IPS-NIHi7 (cell line): ENCODE measurements at regions not wholly inside any gene's neighbourhood (a gene's known extent, or its start where the extent isn't known, plus 50 kb on each side); places are given as distances from the start of the nearest gene placed in this dataset.

Experiments used
- DNase-seq: peaks from one replicate; pipeline ENCODE4 v3.0.0; 2012; ENCODE audit warnings: mixed read lengths; ENCODE audit errors: extremely low spot score

DNA sequence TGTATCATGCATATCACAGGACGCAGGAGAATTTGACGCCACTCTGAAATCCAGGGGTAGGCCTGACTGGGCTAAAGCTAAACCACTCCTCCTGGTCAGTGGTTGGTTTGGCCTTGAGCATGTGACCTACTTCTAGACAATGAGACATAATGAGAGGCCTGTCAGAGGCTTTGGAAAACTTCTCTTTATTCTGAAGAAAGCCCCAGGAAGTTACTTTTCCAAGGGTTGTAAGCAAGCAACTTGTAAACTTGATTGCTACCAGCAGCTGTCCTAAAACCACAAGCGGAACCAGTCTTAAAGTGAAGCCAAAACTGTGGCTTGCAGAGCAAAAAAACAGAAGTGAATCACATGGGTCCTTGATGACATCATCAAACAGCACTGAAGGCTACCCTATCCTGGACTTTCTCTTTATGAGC is 138.2 kb upstream of the COX10 start:
- DNase-seq: no peak

DNA sequence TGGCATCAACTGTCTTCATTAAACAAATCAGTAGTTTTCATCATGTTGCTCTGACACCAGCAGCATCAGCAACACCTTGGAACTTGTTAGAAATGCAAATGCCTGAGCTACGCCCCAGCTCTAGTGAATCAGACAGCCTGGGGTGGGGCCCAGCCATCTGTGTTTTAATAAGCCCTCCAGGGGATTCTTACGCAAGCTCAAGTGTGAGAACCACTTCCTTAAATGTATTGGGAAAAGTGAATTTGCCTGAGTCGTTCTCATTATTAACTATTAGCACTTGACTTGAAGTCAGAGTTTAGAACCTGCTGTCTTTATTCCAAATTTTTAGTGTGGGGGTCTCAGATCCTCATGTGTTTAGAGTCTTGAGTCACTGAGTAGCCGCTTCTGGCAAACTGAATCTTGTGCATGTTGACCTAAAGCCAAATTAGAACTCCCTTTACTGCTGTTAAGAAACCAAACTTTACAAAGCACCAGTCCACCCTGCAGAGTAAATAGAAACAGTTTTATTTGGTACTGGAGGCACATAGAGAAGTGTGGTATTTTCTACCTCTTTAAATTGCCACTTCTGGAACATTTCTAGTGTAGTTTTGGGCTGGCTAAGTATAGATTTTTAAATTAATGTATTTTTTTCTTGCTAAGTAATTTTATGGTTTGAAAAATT is 137.4 kb upstream of the COX10 start:
- no peak for DNase-seq

DNA sequence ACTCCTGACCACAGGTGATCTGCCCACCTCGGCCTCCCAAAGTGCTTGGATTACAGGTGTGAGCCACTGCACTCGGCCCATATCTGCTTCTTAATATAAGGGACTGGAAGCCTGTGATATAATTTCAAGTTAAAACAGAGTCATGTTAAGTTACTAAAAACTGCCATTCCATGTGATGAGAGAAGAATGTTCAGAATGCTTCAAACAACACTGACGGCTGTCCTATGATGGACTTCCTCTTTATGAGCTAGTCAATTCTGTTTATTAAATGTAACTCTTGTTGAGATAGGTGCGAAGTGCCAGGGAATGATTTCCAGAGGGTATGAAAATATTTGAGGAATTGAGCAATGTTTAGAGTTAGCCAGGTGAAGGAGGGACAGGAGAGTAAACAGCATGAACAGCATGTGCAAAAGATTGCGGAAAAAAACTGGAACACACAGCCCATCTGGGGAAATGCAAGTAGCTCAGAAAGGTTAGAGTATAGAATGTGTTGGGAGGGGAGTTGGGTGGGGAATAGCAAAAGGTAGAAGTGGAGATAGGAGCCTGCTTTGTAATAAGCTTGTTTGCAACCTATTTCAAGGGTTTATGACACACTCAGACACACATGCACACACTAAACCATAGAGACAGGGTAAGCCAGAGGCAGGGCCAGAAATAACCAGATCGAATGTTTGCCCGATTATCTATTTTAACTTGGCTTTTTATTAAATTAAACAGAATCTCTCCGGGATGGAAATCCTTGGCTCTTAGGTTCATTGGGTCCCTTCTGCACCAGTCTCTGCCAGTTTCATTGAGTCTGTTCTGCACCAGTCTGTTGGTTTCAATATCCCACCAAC is 135.6 kb upstream of the COX10 start:
- DNase-seq: no peak

DNA sequence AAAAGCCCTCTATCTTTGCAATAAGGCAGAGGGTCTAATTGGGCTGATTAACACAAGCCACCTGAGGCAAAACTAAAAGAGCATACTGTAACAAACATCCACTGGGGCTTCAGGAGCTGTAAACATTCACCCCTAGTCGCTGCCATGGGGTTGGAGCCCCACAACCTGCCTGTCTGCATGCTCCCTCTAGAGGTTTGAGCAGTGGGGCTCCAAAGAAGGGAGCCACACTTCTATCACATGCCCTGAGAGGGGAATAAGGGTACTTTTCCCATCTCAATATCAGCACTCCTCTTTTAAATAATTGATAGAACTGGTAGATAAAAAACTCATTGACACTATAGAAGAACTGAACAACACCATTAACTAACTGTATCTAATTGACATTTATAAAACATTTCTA is 130.1 kb upstream of the COX10 start:
- DNase-seq: no peak

DNA sequence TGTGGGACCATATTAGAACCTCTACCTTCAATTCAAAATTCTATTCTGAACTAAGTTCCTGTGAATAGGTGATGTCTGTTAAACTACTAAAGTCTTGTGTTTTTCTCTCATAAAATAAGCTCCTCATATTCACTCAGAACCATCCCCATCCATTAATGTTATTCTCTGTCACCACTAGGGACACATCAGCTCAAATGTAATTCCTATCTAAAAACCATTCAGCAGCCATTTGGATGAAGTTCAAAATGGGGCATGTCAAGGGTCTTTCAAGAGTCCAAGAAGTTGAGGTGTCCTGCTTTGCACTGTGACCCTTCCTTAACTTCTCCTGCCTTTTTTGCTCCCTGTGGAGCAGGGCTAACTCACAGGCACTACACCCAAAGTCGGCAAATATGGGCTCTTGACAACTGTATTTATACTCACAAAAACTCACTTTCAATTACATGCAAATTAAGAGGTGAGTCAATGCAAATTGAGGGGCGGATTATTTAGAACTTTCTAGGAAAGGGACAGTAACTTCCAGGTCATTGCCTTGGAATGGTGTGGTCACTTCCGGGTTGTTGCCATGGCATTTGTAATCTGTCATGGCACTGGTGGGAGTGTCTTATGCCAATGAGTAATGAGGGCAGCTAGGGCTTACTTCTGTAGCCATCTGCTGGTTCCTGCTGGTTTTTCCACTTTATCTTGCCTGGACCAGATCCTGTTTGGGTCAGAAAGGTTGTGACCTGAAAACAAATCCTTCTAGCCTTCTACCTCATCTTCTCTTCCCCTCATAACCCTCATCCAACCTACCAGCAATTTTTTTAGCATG is 128.2 kb upstream of the COX10 start:
- DNase-seq: no peak

DNA sequence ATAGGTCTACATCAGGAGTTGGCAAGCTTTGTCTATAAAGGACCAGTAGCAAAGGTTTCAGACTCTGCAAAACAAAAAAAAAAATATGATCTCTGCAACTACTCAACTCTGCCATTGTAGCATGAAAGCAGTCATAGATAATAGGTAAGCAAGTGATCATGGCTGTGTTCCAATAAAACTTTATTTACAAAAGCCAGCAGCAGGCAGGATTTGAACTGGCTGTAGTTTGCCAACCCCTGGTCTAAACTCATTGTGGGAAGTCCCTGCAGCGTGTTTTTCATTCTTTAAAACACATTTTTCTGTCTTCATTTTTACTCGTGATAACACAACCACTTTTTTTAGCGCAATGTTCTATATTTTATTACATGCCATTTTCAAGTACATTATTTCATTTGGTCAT is 127.5 kb upstream of the COX10 start:
- DNase-seq: no peak

DNA sequence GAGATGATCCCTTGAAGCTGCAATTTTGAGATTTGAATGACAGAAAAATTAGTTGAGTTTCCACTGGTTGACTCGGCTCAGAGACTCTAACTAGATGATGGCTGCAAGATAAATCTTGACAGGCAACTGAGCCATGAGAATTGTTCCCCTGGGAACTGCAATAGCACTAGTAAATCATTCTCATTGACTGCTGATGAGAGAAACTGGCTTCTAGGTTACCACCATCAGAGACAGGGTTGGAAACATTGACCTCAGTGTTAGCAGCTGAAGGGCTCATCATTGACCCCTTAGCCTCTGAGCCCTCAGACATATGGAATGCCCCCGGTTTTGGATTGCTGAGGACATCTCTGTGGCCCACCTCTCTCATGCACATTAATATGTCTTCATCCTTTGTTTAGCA is 125.4 kb upstream of the COX10 start:
- DNase-seq: no peak

DNA sequence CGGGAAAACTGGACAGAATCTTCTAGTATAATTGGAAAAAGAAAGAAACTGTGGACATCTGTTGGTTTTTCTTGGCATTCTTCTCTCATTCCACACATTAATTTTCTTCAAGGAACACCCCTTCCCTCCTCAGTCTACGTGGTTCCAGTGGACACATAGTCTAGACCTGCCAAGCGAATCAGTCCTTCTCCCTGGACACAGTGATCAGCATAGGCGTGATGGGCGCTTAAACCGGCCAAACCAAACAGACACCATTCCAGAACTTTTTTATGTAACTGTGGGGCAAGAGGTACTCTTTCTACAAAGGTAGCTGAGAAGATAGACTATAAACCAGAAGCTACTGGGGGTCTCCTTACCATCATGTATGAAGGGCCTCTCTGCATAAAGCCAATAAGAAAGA is 121.8 kb upstream of the COX10 start:
- no peak for DNase-seq

DNA sequence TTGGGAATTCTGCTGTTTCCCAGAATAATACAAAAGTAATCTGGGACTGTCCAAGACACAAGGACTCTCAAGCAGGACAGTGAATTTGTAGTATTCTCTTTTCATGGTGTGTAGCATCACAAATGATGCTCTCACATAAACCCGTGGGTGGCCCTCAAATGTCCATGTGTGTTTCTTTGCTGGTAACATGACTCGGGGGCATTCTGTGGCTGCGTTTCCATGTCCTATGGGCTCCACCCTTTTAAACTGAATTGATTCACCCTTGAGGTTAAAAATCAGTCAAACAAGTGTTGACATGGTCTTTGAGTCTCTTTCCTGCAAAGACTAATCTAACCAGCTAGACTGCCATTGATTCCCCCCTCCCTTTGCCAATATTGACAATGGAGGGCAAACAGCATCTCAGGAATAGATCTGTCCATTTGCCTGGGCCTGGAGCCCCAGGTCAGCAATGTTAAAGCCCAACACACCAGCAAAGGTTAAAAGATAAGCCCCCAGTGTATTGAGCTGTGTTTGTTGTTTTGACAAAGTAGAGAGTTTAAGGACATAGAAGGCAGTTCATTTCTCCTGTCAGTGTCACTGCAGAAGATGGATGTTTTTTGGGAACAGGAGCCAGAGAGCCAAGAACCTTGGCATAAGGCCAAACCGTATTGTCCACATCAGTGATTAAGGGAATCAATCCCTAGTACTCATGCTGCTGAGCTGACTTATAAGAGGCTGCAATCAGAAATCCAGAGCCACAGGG is 117.1 kb upstream of the COX10 start:
- no peak for DNase-seq

DNA sequence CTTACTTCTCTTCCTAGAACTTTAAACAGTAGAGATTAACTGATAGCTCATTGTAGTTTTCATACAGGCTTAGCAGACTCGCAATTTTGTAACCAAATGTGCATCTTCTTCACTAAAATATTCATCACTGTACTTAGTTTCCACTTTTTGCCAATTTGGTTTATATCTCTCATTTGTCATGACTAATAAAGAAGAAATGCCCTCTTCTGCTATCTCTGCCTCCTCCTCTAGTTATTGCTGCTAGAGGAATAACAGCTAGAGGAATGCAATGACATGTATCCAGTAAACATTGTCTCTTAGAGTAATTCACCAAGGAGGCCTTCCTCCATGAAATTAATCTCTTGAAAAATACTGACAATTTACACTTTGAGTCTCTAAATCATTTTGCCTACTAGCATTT is 115.5 kb upstream of the COX10 start:
- no peak for DNase-seq

DNA sequence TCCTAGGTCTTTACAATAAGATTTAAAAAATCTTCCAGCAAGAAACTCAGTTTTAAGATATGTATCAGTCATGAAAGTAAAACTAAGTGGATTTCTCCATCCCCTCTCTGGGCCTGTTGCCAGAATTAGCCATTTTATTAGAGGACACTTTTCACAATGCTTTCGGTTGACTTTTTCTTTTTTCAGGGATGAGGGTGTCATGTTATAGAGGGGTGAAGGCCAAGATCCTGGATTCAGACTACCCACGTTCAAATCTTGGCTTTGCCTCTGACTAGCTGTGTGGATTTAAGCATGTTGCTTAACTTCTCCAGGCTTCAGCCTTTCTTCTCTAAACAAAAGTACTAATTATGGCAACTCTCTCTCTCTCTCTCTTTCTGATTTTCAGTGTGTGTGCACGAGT is 111.7 kb upstream of the COX10 start:
- no peak for DNase-seq

DNA sequence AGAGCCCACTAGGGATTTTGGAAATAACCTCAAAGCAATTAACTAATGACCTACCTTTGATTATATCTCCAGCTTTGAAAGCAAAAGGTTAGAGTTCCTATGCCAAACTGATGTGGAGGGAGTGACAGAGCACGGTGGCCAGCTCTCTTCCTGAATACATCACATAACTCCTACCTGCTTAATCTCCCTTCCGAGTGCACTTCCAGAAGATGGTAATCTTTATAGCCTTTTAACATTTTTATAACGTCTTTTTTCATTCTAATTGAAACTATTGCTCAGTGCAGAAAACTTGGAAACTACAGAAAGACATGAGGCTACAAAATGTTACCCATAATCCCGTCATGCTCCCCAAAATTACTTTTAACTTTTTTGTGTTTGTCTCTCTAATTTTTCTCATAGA is 110.5 kb upstream of the COX10 start:
- DNase-seq: no peak

DNA sequence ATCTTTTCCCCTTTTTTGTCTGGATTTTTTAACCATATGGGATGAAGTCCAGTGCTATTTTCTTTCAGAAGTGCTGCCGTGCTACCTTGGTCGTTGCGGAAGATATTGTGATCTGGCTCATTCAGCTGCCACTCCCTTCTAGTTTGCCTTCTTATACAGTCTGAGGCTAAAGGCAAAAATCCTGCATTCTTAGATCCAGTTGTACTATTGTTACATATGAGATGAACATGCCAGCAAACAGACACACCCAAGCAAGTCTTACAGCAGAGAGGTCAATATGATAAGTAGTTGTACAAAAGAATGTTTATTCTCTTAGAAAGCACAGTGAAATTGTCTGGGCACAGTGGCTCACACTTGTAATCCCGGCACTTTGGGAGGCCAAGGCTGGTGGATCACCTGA is 108.0 kb upstream of the COX10 start:
- DNase-seq: no peak

DNA sequence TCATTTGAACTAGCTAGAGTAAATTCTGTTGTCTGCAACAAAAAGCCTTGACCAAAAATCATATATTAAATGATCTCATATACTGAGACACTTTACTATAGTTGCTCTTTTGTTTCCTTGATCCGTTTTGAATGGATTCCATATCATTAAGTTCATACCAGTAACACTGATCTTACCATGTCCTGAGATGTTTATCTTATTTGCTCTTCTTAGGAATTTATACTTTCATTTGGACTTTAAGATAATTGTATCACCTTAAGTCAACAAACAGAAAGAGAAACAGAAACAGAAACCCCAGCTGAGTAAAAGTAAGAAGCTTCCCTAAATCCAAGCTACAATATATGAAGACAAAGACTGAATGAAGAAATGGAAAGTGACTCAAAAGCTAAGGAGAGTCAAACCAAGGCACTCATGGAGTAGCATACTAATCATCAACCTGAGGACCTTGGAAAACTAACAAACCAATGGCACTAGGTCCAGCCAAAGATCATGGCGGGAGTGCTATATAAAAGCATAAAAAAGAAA is 106.5 kb upstream of the COX10 start:
- no peak for DNase-seq

DNA sequence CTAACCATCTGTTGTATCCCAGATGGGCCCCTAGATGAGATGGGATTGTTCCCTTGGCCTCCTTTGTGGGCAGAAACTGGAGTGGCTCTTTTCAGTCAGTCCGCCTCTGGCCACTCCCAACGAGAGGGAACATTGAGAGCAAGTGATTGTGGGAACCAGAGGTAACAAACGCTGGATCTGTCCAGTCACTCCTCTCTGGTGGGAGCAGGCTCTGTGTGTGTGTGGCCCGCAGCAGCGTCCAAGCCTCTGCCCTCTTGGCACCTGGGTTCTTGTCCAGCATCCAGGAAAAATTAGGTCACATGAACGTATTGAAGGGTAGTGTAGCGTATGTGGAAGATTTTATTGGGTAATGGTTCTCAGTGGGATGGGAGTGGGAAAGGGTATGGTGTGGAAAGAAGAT is 101.9 kb upstream of the COX10 start:
- DNase-seq: no peak

DNA sequence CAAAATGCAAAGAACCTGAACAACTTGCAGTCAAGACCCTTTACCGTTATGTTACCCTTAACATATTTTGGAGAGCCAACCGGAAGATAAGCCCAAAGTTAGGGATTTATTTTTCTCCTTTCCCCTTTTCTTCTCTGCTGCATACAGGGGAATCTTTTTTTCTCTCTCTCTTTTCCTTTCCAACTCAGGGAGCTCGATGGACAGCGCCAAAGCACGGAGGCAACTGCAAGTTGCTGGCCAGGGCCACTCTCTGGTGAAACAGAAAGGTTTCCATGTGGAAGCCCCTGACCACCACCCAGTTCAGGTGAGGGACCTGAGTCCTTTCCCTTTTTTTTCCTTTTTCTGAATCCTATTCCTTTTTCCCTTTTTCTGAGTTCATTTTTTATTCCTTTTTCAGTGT is 98.8 kb upstream of the COX10 start:
- no peak for DNase-seq

DNA sequence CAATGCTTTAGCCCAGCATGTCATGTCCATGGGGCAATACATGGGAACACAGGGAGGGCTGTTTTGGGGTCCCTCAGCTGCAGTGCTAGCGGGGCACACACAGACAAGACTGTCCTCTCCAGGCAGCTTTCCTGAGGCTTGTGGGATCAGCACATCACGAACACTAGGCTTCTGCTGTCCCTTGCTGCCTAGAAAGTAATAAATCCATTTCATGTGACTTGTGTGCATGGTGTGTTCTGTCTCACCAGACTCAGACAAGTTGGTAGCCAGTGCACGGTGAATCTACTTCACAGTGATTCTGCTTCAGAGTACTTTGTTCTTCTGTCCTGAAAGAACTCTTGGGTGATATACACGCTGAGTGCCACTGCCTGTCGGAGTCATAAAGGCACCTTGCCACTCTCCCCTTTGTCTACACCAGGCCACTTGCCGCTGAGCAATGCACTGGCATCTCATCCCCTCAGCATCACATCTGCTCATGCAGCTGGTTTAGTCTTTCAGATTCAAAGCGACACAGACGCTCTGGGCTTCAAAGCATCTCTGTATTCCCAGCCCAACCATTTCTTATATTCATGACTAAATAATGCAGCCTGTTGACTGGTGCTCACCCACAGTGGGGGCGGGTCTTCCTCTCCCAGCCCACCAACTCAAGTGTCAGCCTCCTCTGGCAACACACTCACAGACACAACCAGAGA is 95.2 kb upstream of the COX10 start:
- no peak for DNase-seq

DNA sequence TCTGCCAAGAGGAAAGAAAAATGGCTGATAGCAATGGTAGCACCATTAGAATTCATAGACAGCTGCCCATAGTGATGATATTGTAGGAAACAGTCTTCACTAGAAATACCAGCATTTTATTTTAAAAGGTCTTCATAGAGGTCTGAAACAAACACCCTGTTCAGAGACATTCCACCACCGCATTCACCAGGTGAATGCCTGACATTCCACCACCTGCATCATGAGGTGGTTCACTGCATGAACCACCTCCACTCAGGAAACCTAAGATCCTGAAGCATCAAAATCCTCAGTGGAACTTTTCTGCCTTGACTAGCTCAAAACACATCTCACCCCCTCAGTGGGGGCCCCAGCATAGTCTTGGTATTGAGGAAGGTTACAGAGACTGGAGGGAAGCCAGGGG is 91.5 kb upstream of the COX10 start:
- no peak for DNase-seq

DNA sequence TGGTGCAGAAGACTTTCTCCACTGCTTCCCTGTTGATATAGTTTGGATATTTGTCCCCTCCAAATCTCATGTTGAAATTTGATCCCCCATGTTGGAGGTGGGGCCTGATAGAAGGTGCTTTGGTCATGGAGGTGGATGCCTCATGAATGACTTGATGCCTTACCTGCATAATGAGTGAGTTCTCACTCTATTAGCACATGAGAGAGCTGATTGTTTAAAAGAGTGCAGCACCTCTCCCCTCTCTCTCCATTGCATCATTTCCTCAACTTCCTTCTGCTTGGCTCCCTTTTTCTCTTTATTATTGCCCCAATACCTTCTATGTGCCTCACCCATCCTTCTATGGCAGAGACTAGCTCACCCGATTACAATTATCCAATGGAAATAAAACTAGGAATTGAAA is 90.8 kb upstream of the COX10 start:
- DNase-seq: no peak

DNA sequence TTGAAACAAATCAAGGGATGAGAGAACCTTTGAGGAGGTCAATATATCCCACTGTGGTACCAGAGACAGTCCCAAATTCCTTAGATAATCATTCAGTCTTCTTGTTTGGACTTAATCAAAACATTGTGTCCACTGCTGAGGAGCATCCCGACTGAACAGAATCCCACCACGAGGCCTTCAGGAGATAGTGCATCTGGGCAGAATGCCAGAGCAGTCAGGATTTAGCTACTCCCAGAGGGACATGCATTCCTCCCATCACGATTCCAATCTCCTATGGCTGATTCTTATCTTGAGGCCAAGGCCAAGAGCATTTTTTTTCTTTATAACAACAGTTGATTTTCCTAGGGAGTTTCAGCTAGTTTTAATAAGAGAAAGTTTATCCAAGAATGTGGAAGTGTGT is 87.4 kb upstream of the COX10 start:
- no peak for DNase-seq

DNA sequence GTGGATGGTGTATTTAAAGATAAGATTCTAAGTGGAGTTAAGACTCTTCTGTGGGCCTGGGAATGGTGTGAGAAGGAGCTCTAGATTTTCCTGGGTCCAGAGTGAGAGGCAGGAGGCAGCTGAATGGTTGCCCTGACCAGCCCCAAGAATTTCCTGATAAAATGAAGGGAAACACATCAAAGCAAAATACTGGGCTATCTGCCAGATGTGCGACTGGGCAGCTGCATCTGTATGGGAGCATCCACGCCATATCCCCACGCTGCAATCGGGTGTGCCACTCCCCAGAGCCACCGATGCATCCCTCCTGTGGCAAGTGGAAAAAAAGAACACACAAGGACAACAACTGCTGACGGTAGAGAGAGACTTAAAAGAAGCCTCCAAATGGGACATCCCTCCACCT is 84.3 kb upstream of the COX10 start:
- no peak for DNase-seq
